NCI-H345 treated with DMSO at 0.1 percent for 48 hours (cell line): ENCODE measurements at regions not wholly inside any gene's neighbourhood (a gene's known extent, or its start where the extent isn't known, plus 50 kb on each side); places are given as distances from the start of the nearest gene placed in this dataset.

ENCODE experiments used
- DNase-seq: peaks from one replicate; lab custom pipeline; 2025; ENCODE audit not compliant: unreplicated experiment; lab: John Stamatoyannopoulos, UW

- no peak for DNase-seq
These were observed 105.7 kb downstream of the TPRA1 start for GRCh38 chr3:127484601-127485388.

GRCh38 chr3:127483902-127484591, 106.5 kb downstream of the TPRA1 start:
- no peak for DNase-seq

GRCh38 chr3:127483005-127483641, 107.4 kb downstream of the TPRA1 start:
- no peak for DNase-seq

GRCh38 chr3:127482216-127483004, 108.1 kb downstream of the TPRA1 start:
- DNase-seq, result no peak

GRCh38 chr3:127480196-127480954, 110.2 kb downstream of the TPRA1 start:
- DNase-seq, result no peak

GRCh38 chr3:127479449-127479848, 111.1 kb downstream of the TPRA1 start:
- no peak for DNase-seq

- DNase-seq, result no peak
These were observed 111.6 kb downstream of the TPRA1 start for GRCh38 chr3:127478922-127479321.

GRCh38 chr3:127477396-127477795, 113.1 kb downstream of the TPRA1 start:
- no peak for DNase-seq

GRCh38 chr3:127476936-127477335, 113.6 kb downstream of the TPRA1 start:
- DNase-seq, result no peak

GRCh38 chr3:127475975-127476705, 114.4 kb downstream of the TPRA1 start:
- DNase-seq, result no peak

GRCh38 chr3:127475391-127475790, 115.1 kb downstream of the TPRA1 start:
- no peak for DNase-seq

GRCh38 chr3:127473244-127474024, 117.1 kb downstream of the TPRA1 start:
- DNase-seq, result peak; percentile 36

GRCh38 chr3:127472506-127472905, 118.0 kb downstream of the TPRA1 start:
- no peak for DNase-seq

GRCh38 chr3:127471142-127471541, 119.4 kb downstream of the TPRA1 start:
- DNase-seq, result no peak

GRCh38 chr3:127469760-127470159, 120.8 kb downstream of the TPRA1 start:
- DNase-seq, result no peak

- DNase-seq, result no peak
These were observed 123.1 kb downstream of the TPRA1 start for GRCh38 chr3:127467391-127467790.

GRCh38 chr3:127464642-127465041, 125.9 kb downstream of the TPRA1 start:
- DNase-seq, result no peak

GRCh38 chr3:127462111-127462655, 128.3 kb downstream of the TPRA1 start:
- no peak for DNase-seq
